ENCODE measurements at regions not wholly inside any gene's neighbourhood (a gene's known extent, or its start where the extent isn't known, plus 50 kb on each side); places are given as distances from the start of the nearest gene placed in this dataset.

DNA sequence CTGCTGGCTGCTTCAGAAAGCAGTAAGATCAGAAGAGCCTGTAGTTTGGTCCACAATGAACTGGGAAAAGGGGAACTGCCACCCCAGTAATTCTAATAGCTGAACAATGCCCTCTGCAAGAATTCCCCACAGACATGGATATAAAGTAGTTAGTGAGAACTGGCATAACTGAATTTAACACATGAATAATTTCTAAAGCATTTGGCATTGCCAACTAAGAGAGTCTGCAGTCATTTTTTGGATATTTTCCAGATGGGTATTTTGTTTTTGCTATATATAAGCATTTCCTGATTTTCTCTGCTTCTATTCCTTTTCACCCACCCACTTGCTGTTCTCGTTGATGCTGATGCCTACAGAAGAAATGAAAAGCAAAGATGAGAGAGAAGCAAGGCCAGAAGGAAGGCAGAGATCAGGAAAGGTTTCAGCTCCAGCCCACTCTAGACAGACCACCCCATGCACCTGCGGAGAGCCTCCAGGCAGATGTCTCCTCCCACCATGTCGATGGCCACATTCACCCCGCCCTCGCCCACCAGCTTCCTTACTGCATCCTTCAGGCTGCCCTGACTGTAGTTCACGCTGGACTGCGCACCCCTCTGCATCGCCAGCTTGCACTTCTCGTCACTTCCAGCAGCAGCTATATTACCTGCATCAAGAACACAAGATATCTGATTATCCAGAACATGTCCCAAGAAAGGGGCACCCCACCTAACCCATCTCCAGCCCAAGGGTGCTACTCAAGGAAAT is 55.9 kb upstream of the SEC16B start:
- Histone ChIP-seq H3K36me3 (no peaks in the 10 kb centered on the region), H3K4me1 (peaks cover 0 to 30% (median 13%) of the 10 kb centered on the region in 4 donors), H3K27me3 (no peaks in the 10 kb centered on the region), H3K4me3 (no peak overlapping the region), H3K9me3 (no peaks in the 10 kb centered on the region), H3K27ac (no peak overlapping the region)
- WGBS, 2 donors (ENCODE audit: low coverage in 1 of 2): 89 to 100% methylated on average over 1 to 9 of the region's 9 CpGs
- intact Hi-C loops (cut with DNase I; ENCODE audit: low total_unique reads): no loop called here
- no peak for TF ChIP-seq EP300 (IDR thresholded peaks at IDR 0.05; ENCODE audit: low read depth)
- TF ChIP-seq, protein P1, sequence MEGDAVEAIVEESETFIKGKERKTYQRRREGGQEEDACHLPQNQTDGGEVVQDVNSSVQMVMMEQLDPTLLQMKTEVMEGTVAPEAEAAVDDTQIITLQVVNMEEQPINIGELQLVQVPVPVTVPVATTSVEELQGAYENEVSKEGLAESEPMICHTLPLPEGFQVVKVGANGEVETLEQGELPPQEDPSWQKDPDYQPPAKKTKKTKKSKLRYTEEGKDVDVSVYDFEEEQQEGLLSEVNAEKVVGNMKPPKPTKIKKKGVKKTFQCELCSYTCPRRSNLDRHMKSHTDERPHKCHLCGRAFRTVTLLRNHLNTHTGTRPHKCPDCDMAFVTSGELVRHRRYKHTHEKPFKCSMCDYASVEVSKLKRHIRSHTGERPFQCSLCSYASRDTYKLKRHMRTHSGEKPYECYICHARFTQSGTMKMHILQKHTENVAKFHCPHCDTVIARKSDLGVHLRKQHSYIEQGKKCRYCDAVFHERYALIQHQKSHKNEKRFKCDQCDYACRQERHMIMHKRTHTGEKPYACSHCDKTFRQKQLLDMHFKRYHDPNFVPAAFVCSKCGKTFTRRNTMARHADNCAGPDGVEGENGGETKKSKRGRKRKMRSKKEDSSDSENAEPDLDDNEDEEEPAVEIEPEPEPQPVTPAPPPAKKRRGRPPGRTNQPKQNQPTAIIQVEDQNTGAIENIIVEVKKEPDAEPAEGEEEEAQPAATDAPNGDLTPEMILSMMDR (IDR thresholded peaks at IDR 0.05): no peak
- no peak for TF ChIP-seq POLR2A (IDR thresholded peaks at IDR 0.05)
- TF ChIP-seq POLR2AphosphoS5 (IDR thresholded peaks at IDR 0.05): no peak
- no peak for DNase-seq
- in situ Hi-C loops (cut with MboI; ENCODE audit: low pct_ligation_motif_present in 1 of 4, low pct_unique_long_range_greater_than_20kb in 1 of 4, low sequenced_read_pairs in 3 of 4): loop anchor here in 2 of 4 donors (25.0 kb wide), 1 partner anchor 262 kb away; no protein-coding TSS in a partner anchor

- DNase-seq: no peak
- Histone ChIP-seq H3K36me3 (no peaks in the 10 kb centered on the region), H3K27me3 (no peaks in the 10 kb centered on the region), H3K4me3 (no peak overlapping the region), H3K27ac (no peak overlapping the region), H3K4me1 (peaks cover 0 to 10% (median 4%) of the 10 kb centered on the region in 4 donors), H3K9me3 (no peaks in the 10 kb centered on the region)
- in situ Hi-C loops (cut with MboI; ENCODE audit: low pct_ligation_motif_present in 1 of 4, low pct_unique_long_range_greater_than_20kb in 1 of 4, low sequenced_read_pairs in 3 of 4) (loop anchor here in 2 of 4 donors (25.0 kb wide), 1 partner anchor 258 kb away; no protein-coding TSS in a partner anchor), intact Hi-C loops (cut with DNase I; ENCODE audit: low total_unique reads) (no loop called here)
- 63 to 68% methylated on average over 7 of the region's 7 CpGs for WGBS, 2 donors (ENCODE audit: low coverage in 1 of 2)
- TF ChIP-seq EP300 (IDR thresholded peaks at IDR 0.05; ENCODE audit: low read depth): no peak
- no peak for TF ChIP-seq POLR2AphosphoS5 (IDR thresholded peaks at IDR 0.05)
- no peak for TF ChIP-seq POLR2A (IDR thresholded peaks at IDR 0.05)
These were observed 59.1 kb upstream of the SEC16B start for GRCh38 chr1:178028841-178029481.

GRCh38 chr1:178030467-178030866 is 60.6 kb upstream of the SEC16B start:
- 89% methylated on average over 1 to 3 of the region's 3 CpGs for WGBS, 2 donors (ENCODE audit: low coverage in 1 of 2)
- Histone ChIP-seq H3K27me3 (no peaks in the 10 kb centered on the region), H3K27ac (no peak overlapping the region), H3K4me1 (peaks cover 0 to 10% (median 4%) of the 10 kb centered on the region in 4 donors), H3K4me3 (no peak overlapping the region), H3K9me3 (no peaks in the 10 kb centered on the region), H3K36me3 (no peaks in the 10 kb centered on the region)
- TF ChIP-seq POLR2A (IDR thresholded peaks at IDR 0.05) (no peak), EP300 (IDR thresholded peaks at IDR 0.05; ENCODE audit: low read depth) (no peak), POLR2AphosphoS5 (IDR thresholded peaks at IDR 0.05) (no peak)
- TF ChIP-seq, protein P1 (IDR thresholded peaks at IDR 0.05): no peak
- DNase-seq: no peak
- intact Hi-C loops (cut with DNase I; ENCODE audit: low total_unique reads): loop anchor here (5.0 to 10.0 kb wide), 2 partner anchors 62 to 254 kb away; partner anchors contain the start of gene RASAL2
- in situ Hi-C loops (cut with MboI; ENCODE audit: low pct_ligation_motif_present in 1 of 4, low pct_unique_long_range_greater_than_20kb in 1 of 4, low sequenced_read_pairs in 3 of 4): loop anchor here in 3 of 4 donors (10.0 to 25.0 kb wide), 2 partner anchors 244 to 257 kb away; no protein-coding TSS in a partner anchor

DNA sequence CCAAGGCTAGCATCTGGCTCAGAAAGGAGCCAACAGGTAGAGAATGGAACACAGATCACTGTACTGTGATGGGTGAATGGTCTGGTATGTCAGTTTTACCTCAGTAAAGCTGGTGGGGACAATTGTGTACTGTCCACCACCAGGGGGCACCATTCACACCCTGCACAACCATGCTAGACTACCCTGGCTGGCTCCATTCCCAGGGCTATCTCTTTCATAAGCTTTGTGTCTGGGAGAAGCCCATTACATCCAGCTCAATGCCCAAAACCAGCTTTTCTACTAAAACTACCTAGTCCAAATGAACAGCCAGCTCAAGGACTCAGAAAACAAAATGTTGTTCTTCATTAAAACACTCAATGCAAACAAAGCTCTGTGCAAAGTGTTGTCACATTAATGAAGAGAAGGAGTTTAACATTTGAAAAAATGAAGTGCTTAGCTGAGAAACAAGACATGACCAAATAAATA is 62.0 kb upstream of the RASAL2 start:
- H3K27ac ChIP-seq: no peak overlapping the region
- intact Hi-C loops (cut with DNase I; ENCODE audit: low total_unique reads): loop anchor here (5.0 to 10.0 kb wide), 2 partner anchors 60 to 253 kb away; partner anchors contain the start of gene RASAL2
- no peaks in the 10 kb centered on the region for H3K36me3 ChIP-seq
- TF ChIP-seq, protein P1 (IDR thresholded peaks at IDR 0.05): peak; percentile 79 to 86 (median 82)
- no peak for TF ChIP-seq EP300 (IDR thresholded peaks at IDR 0.05; ENCODE audit: low read depth)
- TF ChIP-seq POLR2A (IDR thresholded peaks at IDR 0.05): no peak
- TF ChIP-seq POLR2AphosphoS5 (IDR thresholded peaks at IDR 0.05): peak in 1 of 3 donors; percentile 34
- no peaks in the 10 kb centered on the region for H3K9me3 ChIP-seq
- in situ Hi-C loops (cut with MboI; ENCODE audit: low pct_ligation_motif_present in 1 of 4, low pct_unique_long_range_greater_than_20kb in 1 of 4, low sequenced_read_pairs in 3 of 4): loop anchor here in 3 of 4 donors (10.0 to 25.0 kb wide), 2 partner anchors 243 to 255 kb away; no protein-coding TSS in a partner anchor
- H3K4me1 ChIP-seq: peaks cover 0 to 10% (median 4%) of the 10 kb centered on the region in 4 donors
- H3K4me3 ChIP-seq: no peak overlapping the region
- peak; percentile 90 for DNase-seq
- H3K27me3 ChIP-seq: no peaks in the 10 kb centered on the region

Data from transverse colon (tissue), 4 donors.